HUDEP-2 (cell line): ENCODE measurements at regions not wholly inside any gene's neighbourhood (a gene's known extent, or its start where the extent isn't known, plus 50 kb on each side); places are given as distances from the start of the nearest gene placed in this dataset.

Experiments
- DNase-seq, 76 experiments: peaks; one replicate each; lab custom pipeline; 2025; ENCODE audit not compliant: unreplicated experiment in 76 of 76; lab: John Stamatoyannopoulos, UW

DNA sequence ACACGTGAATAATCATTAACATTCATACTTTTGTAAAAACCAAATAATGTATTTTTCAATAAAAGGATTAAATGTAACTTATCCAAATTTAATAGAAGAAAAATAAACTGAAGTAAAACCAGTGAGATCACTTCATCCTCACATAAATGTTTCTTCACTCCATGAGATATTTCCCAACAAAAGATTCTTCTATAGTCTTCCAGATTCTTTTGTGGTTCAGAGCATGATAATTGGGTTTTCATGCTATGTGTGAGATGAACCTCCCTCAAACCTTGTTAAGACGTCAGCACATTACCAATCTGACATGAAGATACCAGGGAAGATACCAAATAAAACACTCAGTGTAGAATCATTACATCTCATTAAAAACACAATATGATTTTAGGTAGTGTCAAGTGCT, 62.9 kb upstream of the OXGR1 start:
- no peak for DNase-seq

DNA sequence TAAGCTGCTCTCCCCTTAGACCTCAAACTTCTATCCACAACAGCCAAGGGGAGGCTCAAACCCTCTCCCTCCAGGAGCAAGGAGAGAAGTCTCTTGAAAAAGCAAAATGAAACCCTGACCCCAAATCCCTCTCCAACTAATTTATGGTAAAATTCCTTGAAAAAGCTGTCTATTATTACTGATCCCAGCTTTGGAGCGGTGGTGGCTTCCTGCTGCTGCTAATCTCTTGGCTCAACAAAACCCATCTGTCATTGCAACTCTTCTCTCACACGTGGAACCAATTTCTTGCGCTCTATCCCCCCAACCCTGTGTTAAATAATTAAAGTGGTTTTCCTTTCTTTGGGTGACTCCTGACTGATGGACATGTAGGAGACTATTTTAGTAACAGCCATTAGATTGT, 64.1 kb upstream of the OXGR1 start:
- no peak for DNase-seq

DNA sequence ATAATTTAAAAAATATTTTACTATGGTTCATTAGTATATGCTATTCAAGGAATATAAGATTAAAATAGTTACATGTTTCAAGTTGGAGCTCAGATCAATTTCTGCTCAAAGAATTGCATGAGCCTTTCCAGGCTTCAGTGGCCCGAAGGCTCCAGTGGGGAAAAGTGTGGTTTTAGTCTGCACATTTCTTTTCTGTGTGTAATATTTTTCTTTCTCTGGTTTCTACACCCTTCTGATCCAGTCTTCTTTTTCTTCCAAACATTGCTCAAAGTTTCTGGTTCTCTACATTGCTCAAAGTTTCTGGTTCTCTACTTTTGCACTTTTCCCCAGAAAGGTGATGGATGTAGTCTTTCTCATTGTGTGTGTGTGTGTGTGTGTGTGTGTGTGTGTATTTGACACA, 64.7 kb upstream of the OXGR1 start:
- DNase-seq = no peak

DNA sequence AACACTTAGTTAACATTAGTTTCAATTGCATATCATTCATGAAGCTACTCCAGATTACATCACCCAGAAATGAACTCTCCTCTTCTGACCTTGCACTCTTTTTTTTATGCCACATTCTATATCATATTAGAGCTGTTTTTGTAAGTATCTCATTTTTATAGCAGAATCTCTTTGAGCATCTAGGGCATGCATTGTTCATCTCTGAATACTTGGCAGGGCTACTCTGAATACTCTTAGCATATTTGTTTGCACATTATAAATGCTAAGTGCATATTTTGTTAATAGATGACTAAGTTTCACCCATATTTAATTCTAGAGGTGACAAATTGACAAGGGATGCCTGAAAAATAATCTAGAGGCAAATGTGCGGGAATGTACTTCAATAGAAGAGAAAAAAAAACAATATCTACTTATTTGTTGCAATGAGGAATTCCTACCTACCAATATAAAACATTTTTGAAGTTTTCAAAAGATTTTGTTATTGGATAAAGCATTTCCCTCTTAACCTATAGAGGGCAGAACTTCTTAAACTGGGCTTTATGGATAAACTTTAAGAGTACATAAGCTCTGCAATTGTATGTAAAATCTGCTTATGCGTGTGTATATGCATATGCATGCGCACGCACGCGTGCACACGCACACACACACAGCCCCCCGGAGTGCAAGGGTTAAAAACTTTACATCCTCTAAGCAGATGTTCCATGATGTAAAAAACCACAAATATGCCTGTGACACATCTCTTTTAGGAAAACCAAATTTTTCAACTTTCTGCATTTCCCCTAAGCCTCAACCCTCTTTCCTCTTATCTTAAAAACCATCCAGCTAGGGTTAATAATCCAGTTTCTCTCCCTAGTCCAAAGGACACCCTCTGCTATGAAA, 73.0 kb upstream of the OXGR1 start:
- DNase-seq = no peak

DNA sequence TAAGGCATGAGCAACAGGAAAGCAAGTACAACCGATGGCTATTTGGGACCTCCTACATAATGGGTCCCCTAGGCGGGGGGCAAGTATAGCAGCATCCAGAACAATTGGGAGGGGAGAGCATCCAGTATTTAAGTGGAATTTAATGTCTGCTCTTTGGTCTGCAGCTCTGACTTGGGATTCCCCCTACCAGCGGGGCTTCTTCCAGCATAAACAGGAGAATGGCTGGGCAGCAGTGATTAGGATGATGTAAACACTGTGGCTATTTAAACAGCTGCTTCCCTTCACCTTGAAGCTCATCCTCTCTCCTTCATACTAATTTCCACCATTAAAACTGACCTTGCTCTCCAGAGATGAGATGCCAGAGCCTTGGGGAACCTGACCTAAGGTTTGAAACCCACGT, 73.9 kb upstream of the OXGR1 start:
- no peak for DNase-seq

DNA sequence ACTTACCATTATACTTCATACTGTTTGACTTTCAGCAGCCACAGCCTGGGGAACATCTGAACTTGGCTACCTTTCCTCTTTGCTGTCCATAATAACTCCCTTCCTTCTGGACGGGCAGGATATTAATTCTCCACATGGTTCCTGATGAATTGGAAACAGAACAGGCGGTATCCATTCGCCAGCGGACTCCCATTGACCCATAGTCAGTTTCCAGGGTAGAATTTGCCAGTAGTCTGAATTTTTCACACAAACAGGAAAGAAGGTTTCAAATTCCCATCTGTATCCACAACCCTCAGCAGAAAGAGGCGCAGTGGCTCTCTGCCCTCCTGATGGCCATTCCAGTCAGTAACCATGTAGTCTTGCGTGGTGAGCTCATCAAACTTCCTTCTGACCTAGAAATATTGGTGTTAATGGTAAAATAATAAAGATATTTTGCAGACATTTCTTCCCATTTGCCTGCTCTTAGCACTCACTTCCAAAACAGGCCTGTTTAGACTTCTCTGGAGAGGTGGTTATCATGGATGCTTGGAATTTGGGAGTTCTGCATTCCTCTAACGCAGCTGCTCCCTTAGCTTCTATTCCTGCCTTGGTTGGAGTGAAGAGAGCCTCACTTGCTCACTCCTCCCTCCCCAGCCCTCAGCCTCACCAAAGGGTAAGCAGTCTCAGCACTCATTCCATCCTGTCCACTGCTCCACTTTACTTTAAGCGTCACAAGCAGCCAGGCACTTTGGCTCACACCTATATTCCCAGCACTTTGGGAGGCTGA, 75.0 kb upstream of the OXGR1 start:
- no peak for DNase-seq

DNA sequence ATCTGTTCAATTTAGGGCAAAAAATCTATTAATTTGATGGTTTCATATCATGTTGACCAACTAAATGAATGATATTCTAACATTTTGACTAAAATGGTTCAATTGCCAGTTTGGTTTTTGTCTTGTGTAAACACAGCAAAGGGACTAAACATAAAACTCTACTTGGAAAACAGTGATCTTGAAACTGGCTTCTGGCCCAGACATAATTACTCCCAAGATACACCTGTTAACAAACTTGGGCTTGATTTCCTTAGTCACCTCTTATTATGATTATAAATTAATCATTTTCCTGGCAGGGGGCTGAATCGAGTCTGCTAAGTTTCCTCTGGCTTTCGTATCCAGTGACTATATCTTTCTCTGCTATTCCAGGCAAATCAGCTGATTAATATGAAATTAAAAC, 78.0 kb upstream of the OXGR1 start:
- no peak for DNase-seq

DNA sequence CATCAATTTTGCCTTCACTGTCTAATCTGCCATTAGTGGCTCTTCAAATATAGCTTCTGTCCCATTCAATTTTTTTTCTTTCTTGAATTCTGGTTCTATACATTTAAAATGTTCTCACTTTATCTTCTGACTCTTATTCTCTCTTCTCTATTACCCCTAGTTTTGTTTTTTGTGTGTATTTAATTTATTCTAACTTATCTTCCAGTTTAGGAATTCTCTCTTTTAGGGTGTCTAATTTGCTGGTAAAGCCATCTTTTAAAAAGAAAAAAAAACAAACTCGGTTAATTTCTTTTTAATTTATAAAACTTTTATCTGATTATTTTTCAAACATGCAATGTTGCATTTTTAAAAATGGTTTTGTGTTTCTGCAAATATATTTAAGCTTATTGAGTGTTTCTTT, 80.3 kb upstream of the OXGR1 start:
- DNase-seq = no peak

DNA sequence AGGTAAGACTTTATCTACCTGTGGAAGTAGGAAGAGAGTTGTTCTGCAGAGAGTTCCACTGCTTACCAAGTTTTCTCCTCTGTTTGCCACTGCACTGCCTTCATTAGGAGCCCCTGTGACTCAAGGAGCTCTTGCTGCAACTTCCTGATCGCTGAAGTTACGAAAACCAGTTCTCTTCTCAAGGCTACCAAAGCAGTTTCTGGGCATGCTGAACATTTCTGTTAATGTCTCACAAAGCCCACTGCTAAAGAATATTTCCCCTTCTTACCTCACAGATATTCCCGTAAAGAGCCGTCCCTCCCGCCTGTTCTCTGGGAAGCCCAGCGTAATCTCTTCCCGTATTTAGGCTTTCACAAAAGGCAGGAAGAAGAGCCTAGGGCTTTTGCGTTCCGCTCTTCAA, 82.6 kb upstream of the OXGR1 start:
- no peak for DNase-seq

DNA sequence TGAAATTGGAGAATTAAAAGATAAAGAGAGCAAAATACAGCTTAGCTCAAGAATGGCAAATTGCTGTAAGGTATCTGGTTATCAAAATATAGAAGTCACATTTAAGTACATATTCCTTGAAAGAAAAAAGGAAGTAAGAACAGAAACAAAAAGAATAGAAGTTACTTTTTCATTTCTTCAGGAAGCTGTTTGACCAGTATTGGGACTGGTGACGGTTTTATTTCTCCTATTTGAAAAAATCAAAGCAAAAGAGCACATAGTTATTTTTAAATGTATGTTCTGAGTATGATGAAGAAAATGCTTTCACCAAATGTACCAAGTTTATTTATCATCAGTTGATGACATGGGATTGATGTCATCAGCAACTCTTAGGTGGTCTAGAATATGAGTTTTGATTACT, 83.1 kb upstream of the OXGR1 start:
- no peak for DNase-seq

DNA sequence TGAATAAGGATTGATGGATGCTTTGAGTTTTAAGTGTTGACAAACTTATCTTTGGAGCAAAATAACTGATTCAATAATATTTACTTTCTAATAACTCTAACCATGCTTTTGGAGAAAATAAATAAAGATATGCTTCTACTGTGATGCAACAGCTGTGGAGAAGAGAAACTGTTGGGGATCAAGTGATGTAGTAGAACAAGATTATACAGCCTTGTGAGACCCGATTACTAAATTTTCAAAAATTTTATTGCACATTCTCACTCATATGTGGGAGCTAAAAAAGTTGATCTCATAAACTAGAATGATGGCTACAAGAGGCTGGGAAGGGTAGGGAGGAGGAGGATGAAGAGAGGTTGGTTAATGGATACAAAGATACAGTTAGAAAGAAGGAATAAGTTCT, 85.5 kb upstream of the OXGR1 start:
- no peak for DNase-seq

DNA sequence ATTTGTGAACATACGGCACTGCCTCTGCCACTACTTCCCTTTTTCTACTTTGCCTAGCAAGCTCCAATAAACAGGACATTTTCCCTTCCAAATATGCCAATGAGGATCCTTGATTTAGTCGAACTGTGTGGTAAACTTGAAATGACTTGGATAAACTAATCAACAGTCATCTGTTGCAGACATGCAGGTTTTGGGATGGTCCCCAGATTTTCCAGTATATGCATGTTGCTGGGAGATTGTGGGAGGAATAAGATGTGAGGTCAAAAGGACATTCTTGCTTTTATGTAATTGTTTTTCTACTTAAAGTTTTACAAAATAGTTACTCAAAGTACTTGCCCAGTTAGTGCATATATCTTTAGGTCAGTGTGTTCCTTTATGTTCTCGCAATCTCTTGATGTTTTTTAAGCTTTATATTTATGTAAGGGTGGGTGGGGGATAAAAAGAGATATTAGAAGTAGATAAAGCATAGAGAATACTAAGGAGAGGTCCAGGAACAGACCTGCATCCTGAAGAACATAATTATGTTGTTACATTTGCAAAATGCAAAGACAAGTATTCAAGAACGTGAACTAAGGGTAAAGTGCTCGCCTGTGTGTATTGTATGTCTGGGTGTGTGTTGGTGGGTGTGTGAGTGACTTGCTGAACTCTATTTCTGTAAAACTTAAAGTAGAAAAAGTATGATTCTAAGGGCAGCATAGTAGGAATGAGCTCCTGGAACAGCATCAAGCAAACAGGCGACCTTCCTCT, 88.4 kb upstream of the OXGR1 start:
- DNase-seq = no peak

DNA sequence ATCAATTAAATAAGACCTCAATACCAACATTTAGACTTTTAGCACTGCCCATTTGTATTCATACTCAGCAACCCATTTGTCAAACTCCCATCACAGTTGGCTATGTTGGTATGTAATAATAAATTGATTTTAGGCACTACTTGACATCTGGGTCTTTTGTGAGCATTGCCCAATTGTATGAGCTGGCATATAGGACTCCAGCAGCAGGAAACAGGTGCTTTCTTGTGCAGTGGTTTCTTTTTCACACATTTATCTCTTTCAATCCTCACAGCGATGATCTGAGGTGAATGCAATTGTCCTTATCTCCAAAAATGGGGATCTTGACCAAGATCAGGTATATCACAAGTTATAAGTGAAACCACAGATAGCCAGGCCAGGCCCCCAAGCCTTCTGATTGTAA, 96.9 kb upstream of the OXGR1 start:
- no peak for DNase-seq

DNA sequence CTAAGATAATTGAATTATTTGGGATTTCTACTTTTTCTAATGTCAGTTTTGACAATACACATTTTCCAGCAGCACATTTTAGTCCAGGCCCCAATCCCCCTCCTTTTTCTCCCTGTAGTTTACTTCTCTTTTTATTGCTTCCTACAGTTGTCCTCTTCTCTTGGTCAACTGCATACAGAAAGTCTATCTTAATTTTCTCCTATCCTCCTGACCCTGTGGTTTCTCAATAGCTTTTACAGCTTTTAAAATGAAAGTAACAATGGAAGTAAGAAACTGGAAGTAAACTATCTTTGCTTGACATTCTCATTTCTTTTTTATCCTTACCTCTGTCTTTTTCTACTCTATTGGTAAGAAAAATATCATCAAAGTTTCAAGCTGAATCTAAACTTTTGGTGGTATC, 106.5 kb upstream of the OXGR1 start:
- no peak for DNase-seq

DNA sequence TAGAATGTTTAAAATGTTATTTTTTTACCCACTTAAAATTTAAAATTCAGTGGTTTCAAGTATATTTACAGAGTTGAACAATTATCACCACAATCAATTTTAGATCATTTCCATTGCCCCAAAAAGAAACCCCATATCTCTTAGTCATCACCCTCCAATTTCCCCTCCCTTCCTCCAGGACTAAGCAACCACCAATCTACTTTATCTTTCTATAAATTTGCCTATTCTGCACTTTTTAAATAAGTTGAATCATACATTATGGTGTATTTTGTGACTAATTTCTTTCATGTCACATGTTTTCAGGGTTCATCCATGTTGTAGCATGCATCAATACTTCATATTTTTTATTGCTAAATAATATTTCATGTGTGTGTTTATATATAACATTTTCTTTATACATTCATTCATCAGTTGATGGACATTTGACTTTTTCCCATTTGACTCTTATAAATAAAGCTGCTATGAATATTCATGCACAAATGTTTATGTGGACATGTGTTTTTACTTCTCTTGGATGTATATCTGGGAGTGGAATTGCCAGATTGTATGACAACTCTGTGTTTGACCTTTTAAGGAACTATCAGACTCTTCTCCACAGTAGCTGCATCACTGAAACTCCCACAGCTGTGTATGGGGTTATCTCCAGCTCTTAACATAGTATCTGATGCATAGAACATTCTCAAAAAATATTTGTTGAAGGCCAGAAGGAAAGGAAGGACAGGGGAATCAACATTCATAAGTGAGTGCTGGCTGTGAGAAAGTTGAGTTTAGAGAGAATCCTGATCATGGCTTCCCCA, 107.8 kb upstream of the OXGR1 start:
- no peak for DNase-seq

DNA sequence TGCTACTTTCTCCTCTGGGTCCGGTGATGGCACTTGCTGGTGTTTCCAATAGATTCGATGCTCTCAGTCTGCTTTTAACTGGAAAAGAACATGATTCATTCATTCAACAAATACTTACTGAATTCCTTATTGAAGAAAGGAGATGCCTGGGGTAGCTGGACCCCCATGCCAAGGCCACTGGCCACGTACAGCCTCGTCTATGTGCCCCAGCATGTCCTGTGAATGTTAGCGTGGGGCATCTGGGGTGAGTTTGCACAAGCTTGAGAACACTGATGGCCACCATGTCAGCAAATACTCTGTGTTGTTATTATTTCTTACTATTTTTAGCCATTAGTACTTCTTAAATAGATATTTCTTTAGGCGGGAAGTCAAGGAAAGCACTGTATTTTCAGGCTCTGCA, 112.0 kb upstream of the OXGR1 start:
- no peak for DNase-seq

DNA sequence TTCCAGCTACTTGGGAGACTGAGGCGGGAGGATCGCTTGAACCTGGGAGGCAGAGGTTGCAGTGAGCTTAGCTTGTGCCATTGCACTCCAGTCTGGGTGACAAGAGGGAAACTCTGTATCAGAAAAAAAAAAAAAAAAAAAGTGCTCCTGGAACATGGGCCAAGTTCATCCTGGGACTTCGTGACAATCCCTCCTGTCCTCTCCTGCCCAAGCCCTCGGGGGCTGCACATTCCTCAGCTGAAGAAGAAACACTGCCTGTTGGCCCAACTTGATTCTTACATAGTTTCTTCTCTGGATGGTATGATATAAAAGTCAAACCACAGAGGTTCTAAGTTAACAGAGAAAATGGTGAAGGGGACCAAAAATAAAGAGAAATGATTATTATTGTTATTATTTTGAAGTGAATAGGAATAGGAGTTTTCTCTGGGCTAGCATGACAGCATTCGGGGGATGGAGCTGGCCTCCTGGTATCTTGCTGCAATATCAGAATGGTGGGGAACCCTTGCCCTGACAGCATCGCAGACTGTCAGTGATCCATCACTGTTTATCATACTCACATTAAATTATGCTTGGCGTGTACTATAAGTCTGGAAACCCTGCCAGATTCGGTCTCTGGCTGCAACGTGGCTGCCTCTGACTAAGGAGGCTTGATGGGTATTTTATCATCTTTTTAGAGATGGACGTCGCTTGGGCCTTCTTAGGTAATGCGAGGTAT, 113.7 kb upstream of the OXGR1 start:
- DNase-seq = no peak

DNA sequence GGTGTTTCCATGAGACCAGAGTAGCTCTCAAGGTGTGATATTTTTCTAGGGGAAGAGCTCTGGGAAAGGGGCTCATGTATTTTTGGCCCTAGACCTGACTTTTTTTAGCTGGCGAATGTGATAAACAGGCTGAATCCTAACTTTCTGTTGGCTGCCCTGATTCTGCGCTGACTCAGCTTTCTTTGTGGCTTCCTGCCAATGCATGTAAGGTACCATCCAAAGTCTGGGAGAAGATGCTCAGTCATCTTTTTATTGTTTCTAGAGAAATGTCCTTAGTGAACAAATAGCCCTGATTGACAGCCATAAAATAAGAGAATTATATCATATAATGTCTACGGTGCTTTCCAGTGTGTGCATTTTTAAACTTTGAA, 113.6 kb upstream of the MBNL2 start:
- peak in 29 of 76 experiments; percentile 2 to 45 (median 12) for DNase-seq

DNA sequence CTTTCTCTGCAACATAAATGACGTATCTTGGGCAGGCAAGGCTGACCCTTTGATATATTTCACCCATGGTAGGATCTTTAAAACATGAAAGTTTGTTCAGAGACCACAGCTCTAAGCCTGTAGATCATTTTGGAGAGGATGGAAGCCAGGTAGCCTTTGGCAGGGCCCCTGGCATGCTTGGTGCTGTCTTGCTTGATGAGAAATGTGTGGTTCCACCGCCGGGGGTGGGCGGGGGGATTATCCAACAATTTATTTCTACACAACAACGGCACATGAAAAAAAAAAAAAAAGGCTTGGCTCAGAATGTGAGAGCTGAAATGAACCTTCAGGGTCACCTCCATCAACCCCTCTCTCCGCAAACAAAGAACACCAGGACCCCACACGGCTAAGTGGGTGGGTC, 112.9 kb upstream of the MBNL2 start:
- no peak for DNase-seq

DNA sequence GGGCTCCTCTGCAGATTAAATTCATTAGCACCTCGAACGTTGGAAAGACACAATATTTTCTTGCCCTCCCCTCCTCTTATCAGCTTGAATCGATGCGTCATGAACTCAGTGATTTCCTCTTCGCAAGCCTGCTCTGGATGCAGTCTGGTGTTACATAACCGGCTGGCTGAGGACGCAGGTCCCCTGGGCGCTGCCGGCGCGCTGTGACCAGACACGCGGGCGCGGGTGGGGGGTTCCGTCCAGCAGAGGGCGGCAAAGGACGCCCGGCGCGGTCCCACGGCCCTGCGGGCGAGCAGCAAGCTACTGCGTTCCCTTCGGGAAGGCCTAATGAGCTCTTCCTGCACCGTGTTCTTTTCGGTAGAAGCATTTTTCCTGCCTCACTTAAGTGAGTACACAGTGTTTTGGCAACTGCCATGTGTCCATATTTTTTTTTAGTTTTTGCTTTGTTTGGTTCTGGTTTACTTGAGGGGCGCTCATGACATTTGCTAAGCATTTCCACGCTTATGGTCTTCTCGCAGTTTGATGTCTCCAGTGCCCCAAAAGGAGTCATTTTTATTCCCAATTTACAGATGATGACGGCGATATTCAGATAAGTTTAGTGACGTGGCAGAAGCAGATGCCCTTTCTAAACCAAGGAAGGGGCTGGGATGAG, 112.2 kb upstream of the MBNL2 start:
- DNase-seq = peak in 72 of 76 experiments; percentile 6 to 83 (median 62)
